GM12873 (cell line): ENCODE measurements at regions not wholly inside any gene's neighbourhood (a gene's known extent, or its start where the extent isn't known, plus 50 kb on each side); places are given as distances from the start of the nearest gene placed in this dataset.

Source experiments
- CTCF ChIP-seq: IDR thresholded peaks from 2 replicates; pipeline ENCODE4 v1.5.1; 2012; ENCODE audit warnings: low read depth, mild to moderate bottlenecking, moderate library complexity, low read length, control low read depth; ENCODE audit not compliant: insufficient read depth; ENCODE audit errors: missing control alignments

GRCh38 chr2:76318848-76319360, 608.2 kb upstream of the GCFC2 start:
- TF ChIP-seq CTCF: no peak

- TF ChIP-seq CTCF: no peak
These were observed 606.0 kb upstream of the GCFC2 start for GRCh38 chr2:76316691-76317090.

- no peak for TF ChIP-seq CTCF
These were observed 603.7 kb upstream of the GCFC2 start for GRCh38 chr2:76314271-76315020.

- TF ChIP-seq CTCF: no peak
These were observed 601.5 kb upstream of the GCFC2 start for GRCh38 chr2:76312236-76312635.

GRCh38 chr2:76311728-76312127, 601.0 kb upstream of the GCFC2 start:
- TF ChIP-seq CTCF: no peak

GRCh38 chr2:76310894-76311633, 600.3 kb upstream of the GCFC2 start:
- no peak for TF ChIP-seq CTCF

- no peak for TF ChIP-seq CTCF
These were observed 596.8 kb upstream of the GCFC2 start for GRCh38 chr2:76307495-76307894.
